Kidney epithelial cell (primary cell): ENCODE measurements at regions not wholly inside any gene's neighbourhood (a gene's known extent, or its start where the extent isn't known, plus 50 kb on each side); places are given as distances from the start of the nearest gene placed in this dataset.

Experiments
- DNase-seq: peaks from one replicate; pipeline ENCODE4 v3.0.0-alpha.2; 2010; ENCODE audit warnings: low read depth
- H3K27me3 ChIP-seq: 2 replicates; pipeline ENCODE4 v1.6.0; 2011; ENCODE audit warnings: low read length; ENCODE audit not compliant: control insufficient read depth, insufficient read depth
- H3K36me3 ChIP-seq: 2 replicates; pipeline ENCODE4 v1.5.1; 2011; ENCODE audit warnings: low read length; ENCODE audit not compliant: control insufficient read depth, insufficient read depth
- H3K4me3 ChIP-seq: 2 replicates; pipeline ENCODE4 v1.5.1; 2011; ENCODE audit warnings: low read depth, mild to moderate bottlenecking, control low read depth, low read length
- TF ChIP-seq, protein P1 (sequence below): IDR thresholded peaks from 2 replicates; pipeline ENCODE4 v1.5.1; 2011; ENCODE audit warnings: mild to moderate bottlenecking, moderate library complexity, low read length, control low read depth, inconsistent platforms; ENCODE audit not compliant: insufficient read depth, poor library complexity, severe bottlenecking

DNA sequence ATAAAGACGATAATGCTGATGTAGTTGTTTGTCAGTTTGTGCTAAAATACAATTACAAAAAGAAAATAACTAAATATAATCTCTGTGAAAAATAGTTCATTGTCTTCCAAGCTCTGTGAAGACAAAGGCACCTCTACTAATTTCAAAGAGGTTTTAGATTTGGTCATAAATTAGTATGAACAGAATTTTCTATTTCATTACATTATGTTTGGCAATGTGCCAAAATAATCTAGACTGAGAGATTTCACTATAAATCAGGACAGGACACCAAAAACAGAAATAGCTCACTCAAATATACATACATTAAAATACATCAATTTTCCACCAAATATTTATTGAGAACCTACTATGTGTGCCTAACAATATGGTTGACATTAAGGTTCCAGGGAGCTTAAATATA, 264.9 kb upstream of the CCDC54 start:
- no peak for DNase-seq
- H3K36me3 ChIP-seq, result no peaks in the 10 kb centered on the region
- no peaks in the 10 kb centered on the region for H3K27me3 ChIP-seq
- TF ChIP-seq, protein P1, sequence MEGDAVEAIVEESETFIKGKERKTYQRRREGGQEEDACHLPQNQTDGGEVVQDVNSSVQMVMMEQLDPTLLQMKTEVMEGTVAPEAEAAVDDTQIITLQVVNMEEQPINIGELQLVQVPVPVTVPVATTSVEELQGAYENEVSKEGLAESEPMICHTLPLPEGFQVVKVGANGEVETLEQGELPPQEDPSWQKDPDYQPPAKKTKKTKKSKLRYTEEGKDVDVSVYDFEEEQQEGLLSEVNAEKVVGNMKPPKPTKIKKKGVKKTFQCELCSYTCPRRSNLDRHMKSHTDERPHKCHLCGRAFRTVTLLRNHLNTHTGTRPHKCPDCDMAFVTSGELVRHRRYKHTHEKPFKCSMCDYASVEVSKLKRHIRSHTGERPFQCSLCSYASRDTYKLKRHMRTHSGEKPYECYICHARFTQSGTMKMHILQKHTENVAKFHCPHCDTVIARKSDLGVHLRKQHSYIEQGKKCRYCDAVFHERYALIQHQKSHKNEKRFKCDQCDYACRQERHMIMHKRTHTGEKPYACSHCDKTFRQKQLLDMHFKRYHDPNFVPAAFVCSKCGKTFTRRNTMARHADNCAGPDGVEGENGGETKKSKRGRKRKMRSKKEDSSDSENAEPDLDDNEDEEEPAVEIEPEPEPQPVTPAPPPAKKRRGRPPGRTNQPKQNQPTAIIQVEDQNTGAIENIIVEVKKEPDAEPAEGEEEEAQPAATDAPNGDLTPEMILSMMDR, result no peak
- no peak overlapping the region for H3K4me3 ChIP-seq

DNA sequence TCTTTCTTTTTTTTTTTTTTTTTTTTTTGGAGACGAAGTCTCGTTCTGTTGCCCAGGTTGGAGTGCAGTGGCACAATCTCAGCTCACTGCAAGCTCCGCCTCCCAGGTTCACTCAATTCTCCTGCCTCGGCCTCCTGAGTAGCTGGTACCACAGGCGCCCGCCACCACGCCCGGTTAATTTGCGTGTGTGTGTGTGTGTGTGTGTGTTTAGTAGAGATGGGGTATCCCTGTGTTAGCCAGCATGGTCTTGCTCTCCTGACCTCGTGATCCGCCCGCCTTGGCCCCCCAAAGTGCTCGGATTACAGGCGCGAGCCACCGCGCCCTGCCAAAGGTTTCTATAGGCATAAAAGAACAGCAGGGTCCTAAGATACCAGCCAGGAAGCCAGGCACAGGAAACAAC, 261.0 kb upstream of the CCDC54 start:
- no peaks in the 10 kb centered on the region for H3K36me3 ChIP-seq
- H3K27me3 ChIP-seq, result no peaks in the 10 kb centered on the region
- no peak for DNase-seq
- no peak overlapping the region for H3K4me3 ChIP-seq
- TF ChIP-seq, protein P1, result no peak

- no peaks in the 10 kb centered on the region for H3K27me3 ChIP-seq
Observed at GRCh38 chr3:107117156-107117555, 260.1 kb upstream of the CCDC54 start.

GRCh38 chr3:107117922-107118536, 259.2 kb upstream of the CCDC54 start:
- peak; percentile 18 for DNase-seq
- H3K27me3 ChIP-seq, result no peaks in the 10 kb centered on the region
- TF ChIP-seq, protein P1, result peak; percentile 54
- no peaks in the 10 kb centered on the region for H3K36me3 ChIP-seq
- no peak overlapping the region for H3K4me3 ChIP-seq

More at GRCh38 chr3:107117156-107117555, 260.1 kb upstream of the CCDC54 start:
- Histone ChIP-seq H3K4me3 (no peak overlapping the region), H3K36me3 (no peaks in the 10 kb centered on the region)
- no peak for DNase-seq
- TF ChIP-seq, protein P1, result no peak

GRCh38 chr3:107124885-107125284, 252.4 kb upstream of the CCDC54 start:
- Histone ChIP-seq H3K27me3 (no peaks in the 10 kb centered on the region), H3K4me3 (no peak overlapping the region), H3K36me3 (no peaks in the 10 kb centered on the region)
- DNase-seq, result peak; percentile 16
- TF ChIP-seq, protein P1, result no peak

GRCh38 chr3:107128946-107129345, 248.3 kb upstream of the CCDC54 start:
- Histone ChIP-seq H3K4me3 (no peak overlapping the region), H3K27me3 (no peaks in the 10 kb centered on the region), H3K36me3 (no peaks in the 10 kb centered on the region)
- TF ChIP-seq, protein P1, result no peak
- no peak for DNase-seq
